Colonic mucosa (tissue), 4 donors: ENCODE measurements at regions not wholly inside any gene's neighbourhood (a gene's known extent, or its start where the extent isn't known, plus 50 kb on each side); places are given as distances from the start of the nearest gene placed in this dataset.

Source experiments
- DNase-seq: peaks from one replicate; pipeline ENCODE4 v3.0.0-alpha.2; 2020
- H3K27ac ChIP-seq: fragments of 200-600 bp; one replicate; pipeline ENCODE4 v1.8.0; 2021
- H3K27me3 ChIP-seq: fragments of 200-600 bp; one replicate; pipeline ENCODE4 v1.8.0; 2021
- H3K36me3 ChIP-seq: fragments of 200-600 bp; one replicate; pipeline ENCODE4 v1.8.0; 2021
- H3K4me1 ChIP-seq: fragments of 200-600 bp; one replicate; pipeline ENCODE4 v1.8.0; 2021; ENCODE audit warnings: mild to moderate bottlenecking
- H3K4me3 ChIP-seq: fragments of 200-600 bp; one replicate; pipeline ENCODE4 v1.8.0; 2021
- H3K9ac ChIP-seq, 2 donors: one replicate each; pipeline ENCODE4 v1.7.0; 2013; ENCODE audit warnings: control low read depth in 2 of 2, low read depth in 2 of 2, low read length in 2 of 2
- H3K9me3 ChIP-seq: fragments of 200-600 bp; one replicate; pipeline ENCODE4 v1.8.0; 2021
- intact Hi-C: fragments of 100-400 bp; cut with DNase I; formaldehyde crosslinking; loops from one replicate; pipeline ENCODE4 v1.14.1; 2022
- TF ChIP-seq, protein P1 (sequence below): fragments of 200-600 bp; IDR thresholded peaks from one replicate; pipeline ENCODE4 v1.8.0; 2022; ENCODE audit warnings: antibody characterized with exemption, mild to moderate bottlenecking
- donor health status: healthy.
- donor health status: DM: no; HTN: no; CAD: no.
- donor health status: DM: no; HTN: no; CAD: no.

DNA sequence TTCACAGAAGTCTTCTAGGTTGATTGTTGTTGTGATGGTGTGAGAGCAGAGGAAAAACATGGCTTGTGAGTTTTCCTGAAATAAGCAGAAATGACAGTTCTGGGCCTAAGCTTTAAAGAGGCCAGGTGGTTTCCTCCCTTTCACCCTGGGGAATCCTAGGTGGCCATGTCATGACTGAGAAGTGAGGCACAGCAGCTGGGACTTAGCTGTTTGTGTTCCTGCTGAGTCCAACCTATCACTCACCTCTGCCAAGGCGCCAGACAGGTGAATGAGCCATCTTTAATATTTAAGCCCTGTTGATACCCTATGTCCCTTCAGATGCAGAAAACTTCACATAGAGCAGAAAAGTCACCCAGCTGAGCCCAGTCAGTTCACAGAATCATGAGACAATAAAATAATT is 384.4 kb downstream of the SLC4A3 start:
- no peak overlapping the region for H3K9ac ChIP-seq
- no peaks in the 10 kb centered on the region for H3K9me3 ChIP-seq
- TF ChIP-seq, protein P1, sequence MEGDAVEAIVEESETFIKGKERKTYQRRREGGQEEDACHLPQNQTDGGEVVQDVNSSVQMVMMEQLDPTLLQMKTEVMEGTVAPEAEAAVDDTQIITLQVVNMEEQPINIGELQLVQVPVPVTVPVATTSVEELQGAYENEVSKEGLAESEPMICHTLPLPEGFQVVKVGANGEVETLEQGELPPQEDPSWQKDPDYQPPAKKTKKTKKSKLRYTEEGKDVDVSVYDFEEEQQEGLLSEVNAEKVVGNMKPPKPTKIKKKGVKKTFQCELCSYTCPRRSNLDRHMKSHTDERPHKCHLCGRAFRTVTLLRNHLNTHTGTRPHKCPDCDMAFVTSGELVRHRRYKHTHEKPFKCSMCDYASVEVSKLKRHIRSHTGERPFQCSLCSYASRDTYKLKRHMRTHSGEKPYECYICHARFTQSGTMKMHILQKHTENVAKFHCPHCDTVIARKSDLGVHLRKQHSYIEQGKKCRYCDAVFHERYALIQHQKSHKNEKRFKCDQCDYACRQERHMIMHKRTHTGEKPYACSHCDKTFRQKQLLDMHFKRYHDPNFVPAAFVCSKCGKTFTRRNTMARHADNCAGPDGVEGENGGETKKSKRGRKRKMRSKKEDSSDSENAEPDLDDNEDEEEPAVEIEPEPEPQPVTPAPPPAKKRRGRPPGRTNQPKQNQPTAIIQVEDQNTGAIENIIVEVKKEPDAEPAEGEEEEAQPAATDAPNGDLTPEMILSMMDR, result no peak
- H3K4me3 ChIP-seq, result no peak overlapping the region
- H3K36me3 ChIP-seq, result no peaks in the 10 kb centered on the region
- H3K4me1 ChIP-seq, result no peaks in the 10 kb centered on the region
- no peak for DNase-seq
- H3K27me3 ChIP-seq, result no peaks in the 10 kb centered on the region
- no peak overlapping the region for H3K27ac ChIP-seq
- intact Hi-C loops, result no loop called here

DNA sequence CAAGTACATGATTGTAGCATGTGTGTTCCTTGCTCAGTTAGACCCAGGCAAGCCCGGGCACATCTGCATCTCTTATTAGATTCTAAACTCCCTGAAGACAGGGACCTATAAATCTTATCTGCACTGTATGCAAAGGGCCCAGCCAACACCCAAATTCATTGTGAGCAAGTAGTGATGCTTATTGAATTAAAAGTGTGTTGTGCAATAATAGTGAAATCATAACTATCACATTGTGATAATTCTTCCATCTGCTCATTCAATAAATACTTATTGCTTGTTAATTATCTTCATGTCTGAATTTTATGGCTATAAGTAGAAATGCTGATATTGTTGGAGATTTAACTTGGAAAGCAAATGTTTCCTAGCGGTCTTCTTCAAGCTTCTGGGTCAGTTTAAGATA is 387.5 kb downstream of the SLC4A3 start:
- H3K27ac ChIP-seq, result no peak overlapping the region
- intact Hi-C loops, result no loop called here
- H3K4me3 ChIP-seq, result no peak overlapping the region
- H3K4me1 ChIP-seq, result no peaks in the 10 kb centered on the region
- H3K9ac ChIP-seq, result no peak overlapping the region
- no peaks in the 10 kb centered on the region for H3K36me3 ChIP-seq
- H3K27me3 ChIP-seq, result no peaks in the 10 kb centered on the region
- DNase-seq, result no peak
- TF ChIP-seq, protein P1, result no peak
- no peaks in the 10 kb centered on the region for H3K9me3 ChIP-seq

DNA sequence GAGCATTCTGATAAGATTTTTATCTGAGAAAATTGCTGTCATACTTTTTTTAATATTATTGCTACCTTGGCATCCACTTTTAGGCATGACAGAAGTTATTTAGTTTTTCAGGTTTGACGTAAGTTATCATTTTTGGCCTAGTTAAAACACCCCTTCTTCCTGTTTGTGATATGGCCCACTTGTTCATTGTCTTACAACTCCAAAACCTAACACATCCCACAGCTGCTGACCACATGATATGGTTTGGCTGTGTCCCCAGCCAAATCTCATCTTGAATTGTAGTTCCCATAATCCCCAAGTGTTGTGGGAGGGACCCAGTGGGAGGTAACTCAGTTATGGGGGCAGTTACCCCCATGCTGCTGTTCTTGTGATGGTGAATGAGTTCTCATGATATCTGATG is 388.1 kb downstream of the SLC4A3 start:
- intact Hi-C loops, result no loop called here
- no peak for DNase-seq
- Histone ChIP-seq H3K9ac (no peak overlapping the region), H3K4me1 (no peaks in the 10 kb centered on the region), H3K36me3 (no peaks in the 10 kb centered on the region), H3K27ac (no peak overlapping the region), H3K27me3 (no peaks in the 10 kb centered on the region), H3K4me3 (no peak overlapping the region), H3K9me3 (no peaks in the 10 kb centered on the region)
- TF ChIP-seq, protein P1, result no peak

GRCh38 chr2:220025207-220025606 is 397.8 kb downstream of the SLC4A3 start:
- no peak for DNase-seq
- Histone ChIP-seq H3K9ac (no peak overlapping the region), H3K27ac (no peak overlapping the region), H3K4me1 (no peaks in the 10 kb centered on the region), H3K9me3 (no peaks in the 10 kb centered on the region), H3K36me3 (no peaks in the 10 kb centered on the region), H3K27me3 (no peaks in the 10 kb centered on the region), H3K4me3 (no peak overlapping the region)
- intact Hi-C loops, result no loop called here
- TF ChIP-seq, protein P1, result no peak

DNA sequence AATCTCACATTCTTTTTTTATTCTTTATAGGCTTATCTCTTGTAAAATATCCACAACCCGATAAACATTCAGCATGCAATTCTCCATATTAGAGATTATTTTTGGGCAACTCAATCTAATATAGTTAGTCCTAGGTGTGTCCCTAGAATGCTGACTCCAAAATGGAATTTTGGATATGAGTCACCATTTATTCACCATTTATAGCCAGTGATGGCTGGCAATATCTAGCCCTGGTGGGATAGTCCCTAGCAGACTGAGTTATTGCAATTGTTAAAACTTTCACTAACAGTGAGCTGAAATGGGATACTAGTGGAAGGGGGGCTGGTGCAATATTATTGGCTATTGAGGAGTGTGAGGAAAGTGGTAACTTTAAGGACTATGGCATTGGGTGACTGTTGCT is 401.6 kb downstream of the SLC4A3 start:
- TF ChIP-seq, protein P1, result no peak
- no peaks in the 10 kb centered on the region for H3K4me1 ChIP-seq
- H3K4me3 ChIP-seq, result no peak overlapping the region
- DNase-seq, result no peak
- H3K9ac ChIP-seq, result no peak overlapping the region
- H3K27me3 ChIP-seq, result no peaks in the 10 kb centered on the region
- intact Hi-C loops, result no loop called here
- H3K27ac ChIP-seq, result no peak overlapping the region
- H3K36me3 ChIP-seq, result no peaks in the 10 kb centered on the region
- H3K9me3 ChIP-seq, result no peaks in the 10 kb centered on the region

- no peak for DNase-seq
- Histone ChIP-seq H3K4me3 (no peak overlapping the region), H3K27me3 (no peaks in the 10 kb centered on the region), H3K9ac (no peak overlapping the region), H3K4me1 (no peaks in the 10 kb centered on the region), H3K9me3 (no peaks in the 10 kb centered on the region), H3K36me3 (no peaks in the 10 kb centered on the region), H3K27ac (no peak overlapping the region)
- intact Hi-C loops, result no loop called here
- TF ChIP-seq, protein P1, result no peak
Measured at GRCh38 chr2:220033546-220033945, 406.1 kb downstream of the SLC4A3 start.
